GM23338 (cell line): ENCODE measurements at regions not wholly inside any gene's neighbourhood (a gene's known extent, or its start where the extent isn't known, plus 50 kb on each side); places are given as distances from the start of the nearest gene placed in this dataset.

Source experiments
- ATAC-seq: fragments of 200-7000 bp; cut with Tn5 transposase; 3 replicates; pipeline ENCODE4 v1.9.1; 2020
- DNase-seq: peaks from one replicate; pipeline ENCODE4 v3.0.0-alpha.2; 2015; ENCODE audit warnings: low spot score
- H2AFZ ChIP-seq: fragments of 200-600 bp; sonication (generic); 2 replicates; pipeline ENCODE4 v1.8.0; 2016; ENCODE audit warnings: antibody characterized with exemption, mild to moderate bottlenecking, moderate library complexity
- H3F3A ChIP-seq: fragments of 200-600 bp; sonication (generic); replicated peaks from 2 replicates; pipeline ENCODE4 v1.8.0; 2017; ENCODE audit warnings: antibody characterized with exemption, mixed run types, low read depth
- H3K27ac ChIP-seq: fragments of 200-600 bp; sonication (generic); 2 replicates; pipeline ENCODE4 v1.6.1; 2016; ENCODE audit warnings: low read depth
- H3K27me3 ChIP-seq: fragments of 200-600 bp; sonication (generic); 2 replicates; pipeline ENCODE4 v1.8.0; 2016; ENCODE audit warnings: mild to moderate bottlenecking, mixed run types, moderate library complexity; ENCODE audit not compliant: insufficient read depth
- H3K36me3 ChIP-seq: fragments of 200-600 bp; sonication (generic); 2 replicates; pipeline ENCODE4 v1.8.0; 2016; ENCODE audit warnings: mild to moderate bottlenecking; ENCODE audit not compliant: insufficient read depth
- H3K4me1 ChIP-seq: fragments of 200-600 bp; sonication (generic); 2 replicates; pipeline ENCODE4 v1.8.0; 2016; ENCODE audit warnings: mild to moderate bottlenecking, moderate library complexity; ENCODE audit not compliant: insufficient read depth
- H3K4me2 ChIP-seq: fragments of 200-600 bp; sonication (generic); 2 replicates; pipeline ENCODE4 v1.7.1; 2017; ENCODE audit warnings: mixed run types
- H3K4me3 ChIP-seq: fragments of 200-600 bp; sonication (generic); 2 replicates; pipeline ENCODE4 v1.6.1; 2016; ENCODE audit warnings: mixed run types
- H3K79me2 ChIP-seq: fragments of 200-600 bp; sonication (generic); replicated peaks from 2 replicates; pipeline ENCODE4 v1.8.0; 2017; ENCODE audit warnings: mild to moderate bottlenecking; ENCODE audit not compliant: insufficient read depth
- H3K9me2 ChIP-seq: fragments of 200-600 bp; sonication (generic); 2 replicates; pipeline ENCODE4 v1.8.0; 2017; ENCODE audit not compliant: insufficient read depth
- H4K20me1 ChIP-seq: fragments of 200-600 bp; sonication (generic); replicated peaks from 2 replicates; pipeline ENCODE4 v1.8.0; 2017; ENCODE audit warnings: mild to moderate bottlenecking; ENCODE audit not compliant: insufficient read depth
- H3K27ac Mint-ChIP-seq: 2 replicates; pipeline ENCODE4 v1.8.0; 2020; ENCODE audit warnings: inconsistent platforms, mild to moderate bottlenecking, moderate library complexity, mixed read lengths
- H3K27me3 Mint-ChIP-seq: 3 replicates; pipeline ENCODE4 v1.8.0; 2022; ENCODE audit warnings: low read depth, mild to moderate bottlenecking, moderate library complexity, mixed read lengths, inconsistent platforms; ENCODE audit not compliant: insufficient read depth, poor library complexity
- H3K36me3 Mint-ChIP-seq: 3 replicates; pipeline ENCODE4 v1.8.0; 2021; ENCODE audit warnings: low read depth, mild to moderate bottlenecking, inconsistent platforms, moderate library complexity, mixed read lengths
- H3K4me1 Mint-ChIP-seq: 3 replicates; pipeline ENCODE4 v1.8.0; 2020; ENCODE audit warnings: mild to moderate bottlenecking, inconsistent platforms, mixed read lengths
- H3K4me3 Mint-ChIP-seq: 3 replicates; pipeline ENCODE4 v1.8.0; 2021; ENCODE audit warnings: moderate library complexity, mild to moderate bottlenecking, inconsistent platforms, mixed read lengths
- H3K9me3 Mint-ChIP-seq: 3 replicates; pipeline ENCODE4 v1.8.0; 2020; ENCODE audit warnings: moderate library complexity, mild to moderate bottlenecking, inconsistent platforms, mixed read lengths
- CREB1 ChIP-seq: fragments of 250-450 bp; sonication (Bioruptor Pico); IDR thresholded peaks from 2 replicates; pipeline ENCODE4 v1.5.0; 2020; ENCODE audit warnings: low read depth, mild to moderate bottlenecking, moderate library complexity
- EZH2 ChIP-seq: fragments of 200-600 bp; sonication (generic); IDR thresholded peaks from one replicate; pipeline ENCODE4 v1.8.0; 2017; ENCODE audit warnings: antibody characterized with exemption, mild to moderate bottlenecking, low read depth; ENCODE audit not compliant: unreplicated experiment
- EZH2phosphoT487 ChIP-seq: fragments of 200-600 bp; sonication (generic); IDR thresholded peaks from one replicate; pipeline ENCODE4 v1.8.1; 2018; ENCODE audit warnings: antibody characterized with exemption; ENCODE audit not compliant: unreplicated experiment
- JUNB ChIP-seq: IDR thresholded peaks from one replicate; pipeline ENCODE4 v1.6.1; 2016; ENCODE audit warnings: antibody characterized with exemption; ENCODE audit not compliant: unreplicated experiment
- NANOG ChIP-seq: IDR thresholded peaks from 2 replicates; pipeline ENCODE4 v1.6.1; 2016; ENCODE audit warnings: antibody characterized with exemption, borderline replicate concordance
- POLR2AphosphoS5 ChIP-seq: IDR thresholded peaks from 2 replicates; pipeline ENCODE4 v1.6.1; 2016; ENCODE audit warnings: antibody characterized with exemption, low read depth
- STAT1 ChIP-seq: IDR thresholded peaks from one replicate; pipeline ENCODE4 v1.6.1; 2016; ENCODE audit warnings: antibody characterized with exemption; ENCODE audit not compliant: unreplicated experiment
- ZNF114 ChIP-seq: fragments of 250-450 bp; sonication (Bioruptor Pico); IDR thresholded peaks from 2 replicates; pipeline ENCODE4 v1.5.0; 2020; ENCODE audit warnings: mild to moderate bottlenecking, moderate library complexity
- ZNF331 ChIP-seq: fragments of 250-450 bp; sonication (Bioruptor Pico); IDR thresholded peaks from 2 replicates; pipeline ENCODE4 v1.5.0; 2020; ENCODE audit warnings: low read depth, mild to moderate bottlenecking, moderate library complexity
- TF ChIP-seq, protein P1 (sequence below), 2 experiments: fragments of 200-600 bp in 1 of 2; sonication (generic) in 1 of 2; conservative IDR thresholded peaks; 2 replicates each; pipeline versions ENCODE4 v1.5.1 to v1.6.1; 2016 to 2017; ENCODE audit warnings: antibody characterized with exemption in 2 of 2, low read depth in 2 of 2, mild to moderate bottlenecking in 2 of 2, moderate library complexity in 1 of 2
- TF ChIP-seq, protein P2 (sequence below): IDR thresholded peaks from 2 replicates; pipeline ENCODE4 v1.6.1; 2016; ENCODE audit warnings: antibody characterized with exemption
- TF ChIP-seq, protein P3 (sequence below): IDR thresholded peaks from one replicate; pipeline ENCODE4 v1.6.1; 2018; ENCODE audit warnings: antibody characterized with exemption; ENCODE audit not compliant: unreplicated experiment

DNA sequence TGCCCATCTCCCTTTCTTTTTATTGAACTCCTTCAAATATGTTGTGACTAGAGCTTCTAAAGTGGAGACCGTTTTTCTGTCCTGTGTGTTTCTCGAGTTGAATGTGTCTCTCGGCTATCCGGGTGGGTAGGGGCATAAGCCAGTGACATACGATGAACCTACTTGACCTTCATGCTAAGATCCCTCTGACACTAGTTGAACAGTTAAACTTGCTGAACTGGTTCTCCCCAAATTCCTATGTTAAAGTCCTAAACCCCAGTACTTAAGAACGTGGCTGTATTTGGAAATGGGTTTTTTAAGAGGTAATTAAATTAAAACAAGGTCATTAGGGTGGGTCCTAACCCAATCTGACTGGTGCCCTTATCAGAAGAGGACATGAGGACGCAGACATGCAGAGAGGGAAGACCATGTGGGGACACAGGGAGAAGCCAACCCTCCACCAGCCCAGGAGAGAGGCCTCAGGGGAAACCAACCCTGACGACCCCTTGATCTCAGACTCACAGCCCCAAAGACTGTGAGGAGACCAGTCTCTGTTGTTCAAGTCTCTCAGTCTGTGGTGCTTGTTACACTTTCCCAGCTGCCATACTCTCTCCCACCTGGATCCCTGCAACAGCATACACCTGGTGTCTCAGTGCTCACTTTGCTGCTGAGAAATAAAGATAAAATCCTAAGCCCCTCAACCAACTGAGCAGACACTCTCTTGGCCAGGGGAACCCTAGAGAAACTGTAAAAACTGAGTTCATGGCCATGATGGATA, 208.4 kb downstream of the MYLK4 start:
- H2AFZ ChIP-seq, result no peak overlapping the region
- peaks cover 2% of the 10 kb centered on the region; the same call in 1 of the 3 replicates for H3K36me3 Mint-ChIP-seq

DNA sequence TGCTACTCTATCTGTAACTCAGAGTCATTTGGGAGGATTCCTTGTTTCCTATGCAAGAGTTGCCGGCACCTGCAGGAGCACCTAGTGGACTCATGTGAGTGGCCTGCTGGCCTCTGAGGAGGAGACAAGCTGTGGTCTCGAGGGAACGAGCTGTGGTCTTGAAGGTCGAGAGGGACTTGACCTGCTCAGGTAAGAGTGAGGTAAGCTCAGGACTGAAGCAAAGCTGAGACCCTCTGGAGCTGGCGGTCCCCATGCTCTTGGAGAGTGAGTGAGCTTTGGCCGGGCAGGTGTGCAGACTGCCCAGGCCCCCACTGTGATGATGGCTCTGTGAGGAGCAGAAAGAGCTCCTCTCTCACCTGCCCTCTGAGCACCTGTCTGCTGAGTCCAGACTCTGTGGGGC, 214.3 kb downstream of the MYLK4 start:
- no peaks in the 10 kb centered on the region for H3K36me3 ChIP-seq
- H3K4me1 ChIP-seq, result no peaks in the 10 kb centered on the region
- no peak overlapping the region for H3K4me3 Mint-ChIP-seq
- no peaks in the 10 kb centered on the region for H3F3A ChIP-seq
- H3K4me1 Mint-ChIP-seq, result peaks cover 2% of the 10 kb centered on the region; the same call in 1 of the 3 replicates
- no peak overlapping the region for H3K27ac ChIP-seq
- H3K9me3 Mint-ChIP-seq, result no peaks in the 10 kb centered on the region
- H3K36me3 Mint-ChIP-seq, result no peaks in the 10 kb centered on the region
- H2AFZ ChIP-seq, result 0 out of 2 replicates have a peak overlapping the region, but pooled peaks have one; percentile 21
- ATAC-seq (no peak), DNase-seq (no peak)
- no peak overlapping the region for H3K4me2 ChIP-seq
- no peak overlapping the region for H3K4me3 ChIP-seq
- no peaks in the 10 kb centered on the region for H4K20me1 ChIP-seq
- no peaks in the 10 kb centered on the region for H3K79me2 ChIP-seq
- H3K27me3 ChIP-seq, result no peaks in the 10 kb centered on the region
- H3K9me2 ChIP-seq, result 0 out of 2 replicates have a peak, but pooled peaks cover 8% of the 10 kb centered on the region
- no peaks in the 10 kb centered on the region for H3K27me3 Mint-ChIP-seq
- no peak overlapping the region for H3K27ac Mint-ChIP-seq
- TF ChIP-seq EZH2phosphoT487 (no peak), ZNF331 (no peak), JUNB (no peak), EZH2 (no peak), POLR2AphosphoS5 (no peak), STAT1 (no peak), NANOG (no peak)
- TF ChIP-seq, protein P1, sequence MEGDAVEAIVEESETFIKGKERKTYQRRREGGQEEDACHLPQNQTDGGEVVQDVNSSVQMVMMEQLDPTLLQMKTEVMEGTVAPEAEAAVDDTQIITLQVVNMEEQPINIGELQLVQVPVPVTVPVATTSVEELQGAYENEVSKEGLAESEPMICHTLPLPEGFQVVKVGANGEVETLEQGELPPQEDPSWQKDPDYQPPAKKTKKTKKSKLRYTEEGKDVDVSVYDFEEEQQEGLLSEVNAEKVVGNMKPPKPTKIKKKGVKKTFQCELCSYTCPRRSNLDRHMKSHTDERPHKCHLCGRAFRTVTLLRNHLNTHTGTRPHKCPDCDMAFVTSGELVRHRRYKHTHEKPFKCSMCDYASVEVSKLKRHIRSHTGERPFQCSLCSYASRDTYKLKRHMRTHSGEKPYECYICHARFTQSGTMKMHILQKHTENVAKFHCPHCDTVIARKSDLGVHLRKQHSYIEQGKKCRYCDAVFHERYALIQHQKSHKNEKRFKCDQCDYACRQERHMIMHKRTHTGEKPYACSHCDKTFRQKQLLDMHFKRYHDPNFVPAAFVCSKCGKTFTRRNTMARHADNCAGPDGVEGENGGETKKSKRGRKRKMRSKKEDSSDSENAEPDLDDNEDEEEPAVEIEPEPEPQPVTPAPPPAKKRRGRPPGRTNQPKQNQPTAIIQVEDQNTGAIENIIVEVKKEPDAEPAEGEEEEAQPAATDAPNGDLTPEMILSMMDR (conservative IDR thresholded peaks at IDR 0.05; ENCODE audit: low read depth in 2 of 2), result no peak
- TF ChIP-seq, protein P2, sequence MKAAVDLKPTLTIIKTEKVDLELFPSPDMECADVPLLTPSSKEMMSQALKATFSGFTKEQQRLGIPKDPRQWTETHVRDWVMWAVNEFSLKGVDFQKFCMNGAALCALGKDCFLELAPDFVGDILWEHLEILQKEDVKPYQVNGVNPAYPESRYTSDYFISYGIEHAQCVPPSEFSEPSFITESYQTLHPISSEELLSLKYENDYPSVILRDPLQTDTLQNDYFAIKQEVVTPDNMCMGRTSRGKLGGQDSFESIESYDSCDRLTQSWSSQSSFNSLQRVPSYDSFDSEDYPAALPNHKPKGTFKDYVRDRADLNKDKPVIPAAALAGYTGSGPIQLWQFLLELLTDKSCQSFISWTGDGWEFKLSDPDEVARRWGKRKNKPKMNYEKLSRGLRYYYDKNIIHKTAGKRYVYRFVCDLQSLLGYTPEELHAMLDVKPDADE, result no peak

More for the DNA sequence above, 208.4 kb downstream of the MYLK4 start:
- Mint-ChIP-seq H3K27me3 (no peaks in the 10 kb centered on the region), H3K4me1 (no peaks in the 10 kb centered on the region), H3K4me3 (no peak overlapping the region), H3K9me3 (peaks cover 7% of the 10 kb centered on the region), H3K27ac (no peak overlapping the region)
- Histone ChIP-seq H3K4me2 (no peak overlapping the region), H3K79me2 (no peaks in the 10 kb centered on the region), H3K4me1 (no peaks in the 10 kb centered on the region), H3K9me2 (0 out of 2 replicates have a peak, but pooled peaks cover 3% of the 10 kb centered on the region), H3K27ac (no peak overlapping the region), H3K36me3 (no peaks in the 10 kb centered on the region), H4K20me1 (no peaks in the 10 kb centered on the region), H3F3A (no peaks in the 10 kb centered on the region), H3K27me3 (no peaks in the 10 kb centered on the region), H3K4me3 (no peak overlapping the region)
- DNase-seq, result no peak
- TF ChIP-seq CREB1 (CRISPR knock-in tag), result no peak
- no peak for TF ChIP-seq EZH2
- no peak for TF ChIP-seq ZNF114 (CRISPR knock-in tag)
- TF ChIP-seq, protein P3, sequence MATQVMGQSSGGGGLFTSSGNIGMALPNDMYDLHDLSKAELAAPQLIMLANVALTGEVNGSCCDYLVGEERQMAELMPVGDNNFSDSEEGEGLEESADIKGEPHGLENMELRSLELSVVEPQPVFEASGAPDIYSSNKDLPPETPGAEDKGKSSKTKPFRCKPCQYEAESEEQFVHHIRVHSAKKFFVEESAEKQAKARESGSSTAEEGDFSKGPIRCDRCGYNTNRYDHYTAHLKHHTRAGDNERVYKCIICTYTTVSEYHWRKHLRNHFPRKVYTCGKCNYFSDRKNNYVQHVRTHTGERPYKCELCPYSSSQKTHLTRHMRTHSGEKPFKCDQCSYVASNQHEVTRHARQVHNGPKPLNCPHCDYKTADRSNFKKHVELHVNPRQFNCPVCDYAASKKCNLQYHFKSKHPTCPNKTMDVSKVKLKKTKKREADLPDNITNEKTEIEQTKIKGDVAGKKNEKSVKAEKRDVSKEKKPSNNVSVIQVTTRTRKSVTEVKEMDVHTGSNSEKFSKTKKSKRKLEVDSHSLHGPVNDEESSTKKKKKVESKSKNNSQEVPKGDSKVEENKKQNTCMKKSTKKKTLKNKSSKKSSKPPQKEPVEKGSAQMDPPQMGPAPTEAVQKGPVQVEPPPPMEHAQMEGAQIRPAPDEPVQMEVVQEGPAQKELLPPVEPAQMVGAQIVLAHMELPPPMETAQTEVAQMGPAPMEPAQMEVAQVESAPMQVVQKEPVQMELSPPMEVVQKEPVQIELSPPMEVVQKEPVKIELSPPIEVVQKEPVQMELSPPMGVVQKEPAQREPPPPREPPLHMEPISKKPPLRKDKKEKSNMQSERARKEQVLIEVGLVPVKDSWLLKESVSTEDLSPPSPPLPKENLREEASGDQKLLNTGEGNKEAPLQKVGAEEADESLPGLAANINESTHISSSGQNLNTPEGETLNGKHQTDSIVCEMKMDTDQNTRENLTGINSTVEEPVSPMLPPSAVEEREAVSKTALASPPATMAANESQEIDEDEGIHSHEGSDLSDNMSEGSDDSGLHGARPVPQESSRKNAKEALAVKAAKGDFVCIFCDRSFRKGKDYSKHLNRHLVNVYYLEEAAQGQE, result no peak
- TF ChIP-seq STAT1, result no peak
- TF ChIP-seq, protein P1 (conservative IDR thresholded peaks at IDR 0.05; ENCODE audit: low read depth in 2 of 2), result no peak
- no peak for TF ChIP-seq POLR2AphosphoS5
- TF ChIP-seq JUNB, result no peak
- TF ChIP-seq EZH2phosphoT487, result no peak
- ATAC-seq, result no peak
